WERI-Rb-1 (cell line): ENCODE measurements at regions not wholly inside any gene's neighbourhood (a gene's known extent, or its start where the extent isn't known, plus 50 kb on each side); places are given as distances from the start of the nearest gene placed in this dataset.

Experiments
- DNase-seq: peaks from one replicate; pipeline ENCODE4 v3.0.0-alpha.2; 2020
- H3K27ac ChIP-seq: fragments of 250-450 bp; sonication (Bioruptor Pico); 2 replicates; pipeline ENCODE4 v1.5.1; 2020; ENCODE audit warnings: mild to moderate bottlenecking, moderate library complexity
- H3K27me3 ChIP-seq: fragments of 250-450 bp; sonication (Bioruptor Pico); 2 replicates; pipeline ENCODE4 v1.5.1; 2021; ENCODE audit warnings: mild to moderate bottlenecking, low read depth, moderate library complexity; ENCODE audit not compliant: insufficient read depth, severe bottlenecking
- H3K36me3 ChIP-seq: fragments of 250-450 bp; sonication (Bioruptor Pico); 2 replicates; pipeline ENCODE4 v1.5.1; 2020; ENCODE audit warnings: mild to moderate bottlenecking, moderate library complexity
- H3K4me3 ChIP-seq: 2 replicates; pipeline ENCODE4 v1.5.1; 2011; ENCODE audit warnings: low read depth, mild to moderate bottlenecking, control low read depth, low read length
- H3K9me3 ChIP-seq: fragments of 250-450 bp; sonication (Bioruptor Pico); 2 replicates; pipeline ENCODE4 v1.5.1; 2021; ENCODE audit warnings: mild to moderate bottlenecking, moderate library complexity; ENCODE audit not compliant: severe bottlenecking
- TF ChIP-seq, protein P1 (sequence below): IDR thresholded peaks from 2 replicates; pipeline ENCODE4 v1.5.1; 2011; ENCODE audit warnings: low read depth, mild to moderate bottlenecking, control low read depth, inconsistent platforms, low read length

DNA sequence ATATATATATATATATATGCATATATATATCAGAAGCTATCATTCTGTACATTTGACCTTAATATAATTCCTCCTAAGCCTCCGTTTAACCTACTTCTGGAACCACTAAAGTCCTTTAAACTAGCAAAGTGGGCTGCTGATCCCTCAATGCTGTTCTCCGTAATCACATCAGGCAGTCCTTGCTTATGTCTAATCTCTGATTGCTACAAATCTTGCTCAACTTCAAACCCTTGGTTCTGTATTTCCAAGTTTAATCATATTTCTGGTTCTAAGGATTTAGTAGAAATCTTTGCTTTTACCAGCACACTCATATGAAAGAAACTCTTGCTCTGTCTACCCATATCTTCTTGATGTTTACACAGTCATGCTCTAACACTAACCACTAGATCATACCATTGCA lies 91.5 kb upstream of the GALNT13 start:
- TF ChIP-seq, protein P1, sequence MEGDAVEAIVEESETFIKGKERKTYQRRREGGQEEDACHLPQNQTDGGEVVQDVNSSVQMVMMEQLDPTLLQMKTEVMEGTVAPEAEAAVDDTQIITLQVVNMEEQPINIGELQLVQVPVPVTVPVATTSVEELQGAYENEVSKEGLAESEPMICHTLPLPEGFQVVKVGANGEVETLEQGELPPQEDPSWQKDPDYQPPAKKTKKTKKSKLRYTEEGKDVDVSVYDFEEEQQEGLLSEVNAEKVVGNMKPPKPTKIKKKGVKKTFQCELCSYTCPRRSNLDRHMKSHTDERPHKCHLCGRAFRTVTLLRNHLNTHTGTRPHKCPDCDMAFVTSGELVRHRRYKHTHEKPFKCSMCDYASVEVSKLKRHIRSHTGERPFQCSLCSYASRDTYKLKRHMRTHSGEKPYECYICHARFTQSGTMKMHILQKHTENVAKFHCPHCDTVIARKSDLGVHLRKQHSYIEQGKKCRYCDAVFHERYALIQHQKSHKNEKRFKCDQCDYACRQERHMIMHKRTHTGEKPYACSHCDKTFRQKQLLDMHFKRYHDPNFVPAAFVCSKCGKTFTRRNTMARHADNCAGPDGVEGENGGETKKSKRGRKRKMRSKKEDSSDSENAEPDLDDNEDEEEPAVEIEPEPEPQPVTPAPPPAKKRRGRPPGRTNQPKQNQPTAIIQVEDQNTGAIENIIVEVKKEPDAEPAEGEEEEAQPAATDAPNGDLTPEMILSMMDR: no peak
- Histone ChIP-seq H3K27me3 (no peaks in the 10 kb centered on the region), H3K36me3 (no peaks in the 10 kb centered on the region), H3K9me3 (no peaks in the 10 kb centered on the region), H3K27ac (no peak overlapping the region), H3K4me3 (no peak overlapping the region)
- no peak for DNase-seq

GRCh38 chr2:153786016-153786415 lies 85.7 kb upstream of the GALNT13 start:
- Histone ChIP-seq H3K9me3 (no peaks in the 10 kb centered on the region), H3K27me3 (no peaks in the 10 kb centered on the region), H3K4me3 (no peak overlapping the region), H3K27ac (no peak overlapping the region), H3K36me3 (no peaks in the 10 kb centered on the region)
- no peak for DNase-seq
- TF ChIP-seq, protein P1: no peak

DNA sequence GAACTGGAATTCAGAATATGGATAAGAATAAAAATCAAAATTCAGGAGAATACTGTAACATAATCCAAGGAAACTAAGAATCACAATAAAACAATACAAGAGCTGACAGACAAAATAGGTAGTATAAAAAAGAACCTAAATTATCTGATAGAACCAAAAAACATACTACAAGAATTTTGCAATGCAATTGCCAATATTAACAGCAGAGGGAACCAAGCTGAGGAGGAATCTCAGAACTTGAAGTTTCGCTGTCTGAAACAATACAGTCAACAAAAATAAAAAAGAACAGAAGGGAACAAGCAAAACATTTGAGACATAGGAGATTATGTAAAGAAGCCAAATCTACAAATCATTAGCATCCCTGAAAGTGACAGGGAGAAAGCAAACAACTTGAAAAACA lies 84.1 kb upstream of the GALNT13 start:
- H3K27me3 ChIP-seq: no peaks in the 10 kb centered on the region
- H3K9me3 ChIP-seq: no peaks in the 10 kb centered on the region
- H3K27ac ChIP-seq: no peak overlapping the region
- no peak overlapping the region for H3K4me3 ChIP-seq
- DNase-seq: no peak
- H3K36me3 ChIP-seq: no peaks in the 10 kb centered on the region
- TF ChIP-seq, protein P1: no peak

- no peaks in the 10 kb centered on the region for H3K9me3 ChIP-seq
- H3K27ac ChIP-seq: no peak overlapping the region
- no peaks in the 10 kb centered on the region for H3K36me3 ChIP-seq
- H3K4me3 ChIP-seq: no peak overlapping the region
- no peaks in the 10 kb centered on the region for H3K27me3 ChIP-seq
- TF ChIP-seq, protein P1: no peak
- no peak for DNase-seq
These were observed 69.1 kb upstream of the GALNT13 start for GRCh38 chr2:153802671-153803070.

- H3K27me3 ChIP-seq: no peaks in the 10 kb centered on the region
- no peaks in the 10 kb centered on the region for H3K9me3 ChIP-seq
- no peak overlapping the region for H3K4me3 ChIP-seq
- TF ChIP-seq, protein P1: no peak
- no peak overlapping the region for H3K27ac ChIP-seq
- DNase-seq: no peak
- H3K36me3 ChIP-seq: no peaks in the 10 kb centered on the region
These were observed 63.0 kb upstream of the GALNT13 start for GRCh38 chr2:153808679-153809078.

- Histone ChIP-seq H3K36me3 (no peaks in the 10 kb centered on the region), H3K4me3 (no peak overlapping the region), H3K27me3 (no peaks in the 10 kb centered on the region), H3K27ac (no peak overlapping the region), H3K9me3 (no peaks in the 10 kb centered on the region)
- TF ChIP-seq, protein P1: no peak
- no peak for DNase-seq
These were observed 60.2 kb upstream of the GALNT13 start for GRCh38 chr2:153811516-153811915.
